ENCODE measurements at regions not wholly inside any gene's neighbourhood (a gene's known extent, or its start where the extent isn't known, plus 50 kb on each side); places are given as distances from the start of the nearest gene placed in this dataset.

DNA sequence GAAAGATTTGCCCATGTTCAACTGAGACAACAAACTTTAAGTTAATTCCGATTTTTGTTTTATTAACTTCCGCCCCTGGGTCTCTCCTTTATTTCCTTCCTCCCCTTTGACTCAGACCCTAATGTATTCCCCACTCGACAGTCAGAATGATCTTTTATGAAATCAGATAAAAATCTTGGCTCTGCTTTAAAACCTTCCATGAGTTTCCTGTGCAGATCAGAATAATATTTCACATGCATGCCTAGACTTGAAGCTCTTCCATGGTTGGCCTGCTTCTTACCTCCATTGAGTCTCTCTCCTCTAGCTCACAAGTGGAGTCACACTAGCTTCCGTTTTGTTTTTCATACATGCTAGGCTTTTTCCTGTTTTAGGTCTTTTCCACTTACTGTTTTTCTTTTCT, 116.8 kb upstream of the SPATA16 start:
- POLR2A ChIA-PET (ENCODE audit: partially characterized antibody), result no interaction called here
- CTCF ChIA-PET (ENCODE audit: partially characterized antibody), result no interaction called here
- Mint-ChIP-seq H3K27ac (no peak overlapping the region), H3K9me3 (peaks cover 0 to 5% (median 0%) of the 10 kb centered on the region in 8 donors), H3K4me3 (no peak overlapping the region), H3K4me1 (no peaks in the 10 kb centered on the region), H3K36me3 (no peaks in the 10 kb centered on the region), H3K27me3 (no peaks in the 10 kb centered on the region)
- no peaks in the 10 kb centered on the region for H3K27me3 ChIP-seq (ENCODE audit: insufficient read depth, low read length)
- H3K27ac ChIP-seq (ENCODE audit: low read depth, low read length), result no peak overlapping the region
- no peak overlapping the region for H3K4me3 ChIP-seq (ENCODE audit: low read length in 2 of 2)
- no peaks in the 10 kb centered on the region for H3K36me3 ChIP-seq (ENCODE audit: insufficient read depth, low read length)
- intact Hi-C loops (cut with micrococcal nuclease), result no loop called here
- H3K9me3 ChIP-seq (ENCODE audit: control insufficient read depth in 1 of 2, low read length in 2 of 2), result no peaks in the 10 kb centered on the region
- H3K4me1 ChIP-seq (ENCODE audit: insufficient read depth, low read length), result no peaks in the 10 kb centered on the region
- DNase-seq, result no peak

DNA sequence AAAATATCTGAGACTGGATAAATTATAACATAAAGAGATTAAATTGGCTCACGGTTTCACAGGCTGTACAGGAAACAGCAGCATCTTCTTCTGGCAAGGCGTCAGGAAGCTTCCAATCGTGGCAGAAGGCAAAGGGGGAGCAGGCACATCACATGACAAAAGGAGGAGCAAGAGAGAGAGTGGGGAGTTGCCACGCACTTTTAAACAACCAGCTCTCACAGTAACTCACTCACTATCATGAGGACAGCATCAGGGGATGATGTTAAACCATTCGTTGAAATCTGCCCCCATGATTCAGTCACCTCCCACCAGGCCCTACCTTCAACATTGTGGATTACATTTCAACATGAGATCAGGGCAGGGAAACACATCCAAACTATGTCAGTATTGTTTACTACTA, 114.5 kb upstream of the SPATA16 start:
- H3K4me3 Mint-ChIP-seq, result no peak overlapping the region
- peaks cover 0 to 5% (median 1%) of the 10 kb centered on the region in 8 donors for H3K9me3 Mint-ChIP-seq
- H3K27ac ChIP-seq (ENCODE audit: low read depth, low read length), result no peak overlapping the region
- H3K4me1 Mint-ChIP-seq, result no peaks in the 10 kb centered on the region
- intact Hi-C loops (cut with micrococcal nuclease), result no loop called here
- ChIA-PET POLR2A (ENCODE audit: partially characterized antibody) (no interaction called here), CTCF (ENCODE audit: partially characterized antibody) (no interaction called here)
- H3K27me3 Mint-ChIP-seq, result no peaks in the 10 kb centered on the region
- no peaks in the 10 kb centered on the region for H3K36me3 ChIP-seq (ENCODE audit: insufficient read depth, low read length)
- H3K36me3 Mint-ChIP-seq, result no peaks in the 10 kb centered on the region
- no peak overlapping the region for H3K4me3 ChIP-seq (ENCODE audit: low read length in 2 of 2)
- no peaks in the 10 kb centered on the region for H3K9me3 ChIP-seq (ENCODE audit: control insufficient read depth in 1 of 2, low read length in 2 of 2)
- no peak for DNase-seq
- H3K27me3 ChIP-seq (ENCODE audit: insufficient read depth, low read length), result no peaks in the 10 kb centered on the region
- no peak overlapping the region for H3K27ac Mint-ChIP-seq
- H3K4me1 ChIP-seq (ENCODE audit: insufficient read depth, low read length), result no peaks in the 10 kb centered on the region

GRCh38 chr3:173253471-173253870, 112.4 kb upstream of the SPATA16 start:
- Mint-ChIP-seq H3K9me3 (peaks cover 0 to 10% (median 1%) of the 10 kb centered on the region in 8 donors), H3K36me3 (no peaks in the 10 kb centered on the region), H3K27me3 (no peaks in the 10 kb centered on the region), H3K4me1 (no peaks in the 10 kb centered on the region), H3K4me3 (no peak overlapping the region), H3K27ac (no peak overlapping the region)
- Histone ChIP-seq H3K27ac (ENCODE audit: low read depth, low read length) (no peak overlapping the region), H3K4me1 (ENCODE audit: insufficient read depth, low read length) (no peaks in the 10 kb centered on the region), H3K36me3 (ENCODE audit: insufficient read depth, low read length) (no peaks in the 10 kb centered on the region), H3K27me3 (ENCODE audit: insufficient read depth, low read length) (no peaks in the 10 kb centered on the region), H3K4me3 (ENCODE audit: low read length in 2 of 2) (no peak overlapping the region), H3K9me3 (ENCODE audit: control insufficient read depth in 1 of 2, low read length in 2 of 2) (no peaks in the 10 kb centered on the region)
- POLR2A ChIA-PET (ENCODE audit: partially characterized antibody), result no interaction called here
- intact Hi-C loops (cut with micrococcal nuclease), result no loop called here
- no peak for DNase-seq
- CTCF ChIA-PET (ENCODE audit: partially characterized antibody), result no interaction called here

GRCh38 chr3:173249457-173249856, 108.4 kb upstream of the SPATA16 start:
- H3K4me1 Mint-ChIP-seq, result no peaks in the 10 kb centered on the region
- DNase-seq, result no peak
- H3K4me3 ChIP-seq (ENCODE audit: low read length in 2 of 2), result no peak overlapping the region
- ChIA-PET CTCF (ENCODE audit: partially characterized antibody) (no interaction called here), POLR2A (ENCODE audit: partially characterized antibody) (no interaction called here)
- H3K27ac ChIP-seq (ENCODE audit: low read depth, low read length), result no peak overlapping the region
- H3K9me3 Mint-ChIP-seq, result peaks cover 0 to 13% (median 2%) of the 10 kb centered on the region in 8 donors
- no peaks in the 10 kb centered on the region for H3K27me3 ChIP-seq (ENCODE audit: insufficient read depth, low read length)
- H3K27ac Mint-ChIP-seq, result no peak overlapping the region
- H3K27me3 Mint-ChIP-seq, result no peaks in the 10 kb centered on the region
- intact Hi-C loops (cut with micrococcal nuclease), result no loop called here
- H3K36me3 ChIP-seq (ENCODE audit: insufficient read depth, low read length), result no peaks in the 10 kb centered on the region
- H3K4me3 Mint-ChIP-seq, result no peak overlapping the region
- no peaks in the 10 kb centered on the region for H3K36me3 Mint-ChIP-seq
- no peaks in the 10 kb centered on the region for H3K9me3 ChIP-seq (ENCODE audit: control insufficient read depth in 1 of 2, low read length in 2 of 2)
- H3K4me1 ChIP-seq (ENCODE audit: insufficient read depth, low read length), result no peaks in the 10 kb centered on the region

GRCh38 chr3:173241727-173242126, 100.7 kb upstream of the SPATA16 start:
- Histone ChIP-seq H3K4me3 (ENCODE audit: low read length in 2 of 2) (no peak overlapping the region), H3K27me3 (ENCODE audit: insufficient read depth, low read length) (no peaks in the 10 kb centered on the region), H3K9me3 (ENCODE audit: control insufficient read depth in 1 of 2, low read length in 2 of 2) (no peaks in the 10 kb centered on the region), H3K27ac (ENCODE audit: low read depth, low read length) (no peak overlapping the region), H3K4me1 (ENCODE audit: insufficient read depth, low read length) (no peaks in the 10 kb centered on the region), H3K36me3 (ENCODE audit: insufficient read depth, low read length) (no peaks in the 10 kb centered on the region)
- no peaks in the 10 kb centered on the region for H3K27me3 Mint-ChIP-seq
- no peaks in the 10 kb centered on the region for H3K4me1 Mint-ChIP-seq
- CTCF ChIA-PET (ENCODE audit: partially characterized antibody), result no interaction called here
- H3K36me3 Mint-ChIP-seq, result no peaks in the 10 kb centered on the region
- DNase-seq, result no peak
- intact Hi-C loops (cut with micrococcal nuclease), result no loop called here
- H3K27ac Mint-ChIP-seq, result no peak overlapping the region
- POLR2A ChIA-PET (ENCODE audit: partially characterized antibody), result no interaction called here
- H3K9me3 Mint-ChIP-seq, result peaks cover 0 to 5% (median 2%) of the 10 kb centered on the region in 8 donors
- H3K4me3 Mint-ChIP-seq, result no peak overlapping the region

DNA sequence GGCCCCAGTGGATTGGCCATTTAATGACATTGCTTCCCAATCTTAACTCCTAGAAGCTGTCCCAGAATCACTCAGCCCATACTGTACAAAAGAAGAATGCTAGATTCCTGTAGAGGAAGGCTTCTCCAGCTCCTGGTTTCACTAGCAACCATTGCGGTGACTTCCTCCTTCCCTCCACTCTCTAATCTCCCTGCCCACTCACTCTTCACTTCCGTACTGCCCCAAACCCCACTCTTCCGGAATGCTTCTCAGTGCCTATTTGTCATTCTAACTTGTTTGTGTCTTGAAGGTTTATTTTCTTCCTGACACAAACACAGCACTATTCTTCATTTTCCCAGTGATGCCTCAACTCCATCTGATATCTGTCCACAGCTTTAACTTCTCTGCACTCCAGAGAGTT, 97.1 kb upstream of the SPATA16 start:
- intact Hi-C loops (cut with micrococcal nuclease), result no loop called here
- no peaks in the 10 kb centered on the region for H3K36me3 Mint-ChIP-seq
- no peaks in the 10 kb centered on the region for H3K27me3 Mint-ChIP-seq
- no peak overlapping the region for H3K4me3 Mint-ChIP-seq
- Histone ChIP-seq H3K27ac (ENCODE audit: low read depth, low read length) (no peak overlapping the region), H3K27me3 (ENCODE audit: insufficient read depth, low read length) (no peaks in the 10 kb centered on the region), H3K9me3 (ENCODE audit: control insufficient read depth in 1 of 2, low read length in 2 of 2) (no peaks in the 10 kb centered on the region), H3K4me1 (ENCODE audit: insufficient read depth, low read length) (no peaks in the 10 kb centered on the region), H3K36me3 (ENCODE audit: insufficient read depth, low read length) (no peaks in the 10 kb centered on the region), H3K4me3 (ENCODE audit: low read length in 2 of 2) (no peak overlapping the region)
- no peak for DNase-seq
- H3K9me3 Mint-ChIP-seq, result peaks cover 0 to 3% (median 1%) of the 10 kb centered on the region in 8 donors
- ChIA-PET CTCF (ENCODE audit: partially characterized antibody) (no interaction called here), POLR2A (ENCODE audit: partially characterized antibody) (no interaction called here)
- no peaks in the 10 kb centered on the region for H3K4me1 Mint-ChIP-seq
- H3K27ac Mint-ChIP-seq, result no peak overlapping the region

GRCh38 chr3:173225351-173225750, 84.3 kb upstream of the SPATA16 start:
- Histone ChIP-seq H3K4me3 (ENCODE audit: low read length in 2 of 2) (no peak overlapping the region), H3K36me3 (ENCODE audit: insufficient read depth, low read length) (no peaks in the 10 kb centered on the region), H3K27me3 (ENCODE audit: insufficient read depth, low read length) (no peaks in the 10 kb centered on the region), H3K9me3 (ENCODE audit: control insufficient read depth in 1 of 2, low read length in 2 of 2) (no peaks in the 10 kb centered on the region), H3K4me1 (ENCODE audit: insufficient read depth, low read length) (no peaks in the 10 kb centered on the region), H3K27ac (ENCODE audit: low read depth, low read length) (no peak overlapping the region)
- Mint-ChIP-seq H3K27me3 (no peaks in the 10 kb centered on the region), H3K4me3 (no peak overlapping the region), H3K27ac (no peak overlapping the region), H3K36me3 (no peaks in the 10 kb centered on the region), H3K4me1 (no peaks in the 10 kb centered on the region), H3K9me3 (peaks cover 0 to 17% (median 3%) of the 10 kb centered on the region in 8 donors)
- intact Hi-C loops (cut with micrococcal nuclease), result no loop called here
- CTCF ChIA-PET (ENCODE audit: partially characterized antibody), result no interaction called here
- POLR2A ChIA-PET (ENCODE audit: partially characterized antibody), result no interaction called here
- DNase-seq, result no peak

- H3K36me3 Mint-ChIP-seq, result no peaks in the 10 kb centered on the region
- Histone ChIP-seq H3K27ac (ENCODE audit: low read depth, low read length) (no peak overlapping the region), H3K27me3 (ENCODE audit: insufficient read depth, low read length) (no peaks in the 10 kb centered on the region), H3K4me3 (ENCODE audit: low read length in 2 of 2) (no peak overlapping the region), H3K9me3 (ENCODE audit: control insufficient read depth in 1 of 2, low read length in 2 of 2) (no peaks in the 10 kb centered on the region), H3K4me1 (ENCODE audit: insufficient read depth, low read length) (no peaks in the 10 kb centered on the region), H3K36me3 (ENCODE audit: insufficient read depth, low read length) (no peaks in the 10 kb centered on the region)
- no peaks in the 10 kb centered on the region for H3K27me3 Mint-ChIP-seq
- ChIA-PET POLR2A (ENCODE audit: partially characterized antibody) (no interaction called here), CTCF (ENCODE audit: partially characterized antibody) (no interaction called here)
- no peaks in the 10 kb centered on the region for H3K4me1 Mint-ChIP-seq
- no peak overlapping the region for H3K27ac Mint-ChIP-seq
- DNase-seq, result no peak
- H3K9me3 Mint-ChIP-seq, result peaks cover 0 to 22% (median 7%) of the 10 kb centered on the region in 8 donors
- intact Hi-C loops (cut with micrococcal nuclease), result no loop called here
- H3K4me3 Mint-ChIP-seq, result no peak overlapping the region
Observed at GRCh38 chr3:173221010-173221409, 80.0 kb upstream of the SPATA16 start.
